ENCODE measurements at regions not wholly inside any gene's neighbourhood (a gene's known extent, or its start where the extent isn't known, plus 50 kb on each side); places are given as distances from the start of the nearest gene placed in this dataset.
A peak's percentile ranks its signal among the peaks of the same experiment; 100 is the strongest.

- no peak for DNase-seq
These were observed 138.3 kb downstream of the CD83 start for GRCh38 chr6:14255916-14256315.

- no peak for DNase-seq
These were observed 140.5 kb downstream of the CD83 start for GRCh38 chr6:14258117-14258516.

GRCh38 chr6:14258695-14259593 lies 141.4 kb downstream of the CD83 start:
- DNase-seq: no peak

- no peak for DNase-seq
These were observed 142.1 kb downstream of the CD83 start for GRCh38 chr6:14259594-14260152.

- no peak for DNase-seq
These were observed 143.3 kb downstream of the CD83 start for GRCh38 chr6:14260839-14261238.

- no peak for DNase-seq
These were observed 146.4 kb downstream of the CD83 start for GRCh38 chr6:14263881-14264424.

- DNase-seq: no peak
These were observed 147.8 kb downstream of the CD83 start for GRCh38 chr6:14265049-14266021.

- no peak for DNase-seq
These were observed 148.7 kb downstream of the CD83 start for GRCh38 chr6:14266266-14266665.

GRCh38 chr6:14267885-14268660 lies 150.5 kb downstream of the CD83 start:
- DNase-seq: no peak

- DNase-seq: no peak
These were observed 151.9 kb downstream of the CD83 start for GRCh38 chr6:14269436-14269835.

- no peak for DNase-seq
These were observed 152.7 kb downstream of the CD83 start for GRCh38 chr6:14270142-14270893.

GRCh38 chr6:14270925-14271788 lies 153.6 kb downstream of the CD83 start:
- DNase-seq: no peak

GRCh38 chr6:14271789-14272736 lies 154.5 kb downstream of the CD83 start:
- no peak for DNase-seq

- no peak for DNase-seq
These were observed 155.1 kb downstream of the CD83 start for GRCh38 chr6:14272737-14273085.

- DNase-seq: peak in 1 of 14 donors; percentile 76
These were observed 155.6 kb downstream of the CD83 start for GRCh38 chr6:14273191-14273590.

- no peak for DNase-seq
These were observed 156.4 kb downstream of the CD83 start for GRCh38 chr6:14274016-14274415.

- peak in 1 of 14 donors; percentile 72 for DNase-seq
These were observed 157.2 kb downstream of the CD83 start for GRCh38 chr6:14274546-14275492.

GRCh38 chr6:14275493-14275851 lies 157.9 kb downstream of the CD83 start:
- DNase-seq: peak in 4 of 14 donors; percentile 15 to 36 (median 25)

All from C1 segment of cervical spinal cord (tissue), 14 donors.